H1 (cell line): ENCODE measurements at regions not wholly inside any gene's neighbourhood (a gene's known extent, or its start where the extent isn't known, plus 50 kb on each side); places are given as distances from the start of the nearest gene placed in this dataset.

Source experiments
- CTCF ChIA-PET: fragments of 300-600 bp; sonication (Branson Sonifier 250); formaldehyde crosslinking; loops from one replicate; lab custom pipeline; 2021; ENCODE audit not compliant: partially characterized antibody; lab: Charles Lee
- POLR2A ChIA-PET: fragments of 300-600 bp; sonication (Branson Sonifier 250); formaldehyde crosslinking; loops from one replicate; lab custom pipeline; 2021; ENCODE audit warnings: inconsistent platforms; ENCODE audit not compliant: partially characterized antibody; lab: Charles Lee
- DNase-seq, 2 experiments: peaks; one replicate each; pipeline versions ENCODE4 v3.0.0 to v3.0.0-alpha.2; 2010 to 2022; ENCODE audit warnings: low spot score in 2 of 2, low read depth in 1 of 2, mixed read lengths in 1 of 2
- FAIRE-seq: peaks from 2 replicates; lab custom pipeline; 2011; peaks lifted over from hg19 to GRCh38; lab: Jason Lieb, UNC
- H2AFZ ChIP-seq: 2 replicates; pipeline ENCODE4 v1.8.1; 2012; ENCODE audit warnings: low read length, inconsistent platforms
- H2AK5ac ChIP-seq: 2 replicates; pipeline ENCODE4 v1.6.1; 2013; ENCODE audit warnings: low read depth, low read length
- H2BK120ac ChIP-seq: replicated peaks from 2 replicates; pipeline ENCODE3; 2013; ENCODE audit warnings: low read depth, low read length, inconsistent platforms
- H2BK12ac ChIP-seq: 2 replicates; pipeline ENCODE4 v1.6.1; 2013; ENCODE audit warnings: low read depth, low read length
- H2BK15ac ChIP-seq: 2 replicates; pipeline ENCODE4 v1.6.1; 2013; ENCODE audit warnings: low read length
- H2BK20ac ChIP-seq: 2 replicates; pipeline ENCODE4 v1.6.1; 2013; ENCODE audit warnings: low read length
- H2BK5ac ChIP-seq: 2 replicates; pipeline ENCODE4 v1.6.1; 2013; ENCODE audit warnings: low read depth, low read length
- H3K14ac ChIP-seq: 2 replicates; pipeline ENCODE4 v1.6.1; 2013; ENCODE audit warnings: inconsistent platforms; ENCODE audit not compliant: insufficient read length
- H3K18ac ChIP-seq: 2 replicates; pipeline ENCODE4 v1.6.1; 2013; ENCODE audit warnings: low read length; ENCODE audit errors: extremely low read depth
- H3K23ac ChIP-seq: 2 replicates; pipeline ENCODE4 v1.6.1; 2013; ENCODE audit warnings: inconsistent platforms; ENCODE audit not compliant: insufficient read length
- H3K23me2 ChIP-seq: 2 replicates; pipeline ENCODE4 v1.6.1; 2013; ENCODE audit warnings: low read depth, low read length
- H3K27ac ChIP-seq: 2 replicates; pipeline ENCODE4 v1.6.1; 2011; ENCODE audit warnings: low read depth, low read length, inconsistent platforms
- H3K27me3 ChIP-seq, 4 experiments: replicated peaks in 1 of 4; 1 replicate in 1 of 4; 2 replicates in 3 of 4; pipeline versions ENCODE4 v1.6.1 to v1.8.1; 2011 to 2013; ENCODE audit warnings: low read length in 3 of 4, mild to moderate bottlenecking in 3 of 4, inconsistent platforms in 2 of 4, mixed read lengths in 2 of 4, moderate library complexity in 1 of 4; ENCODE audit not compliant: control insufficient read depth in 3 of 4, insufficient read depth in 3 of 4; ENCODE audit errors: extremely low read depth in 1 of 4
- H3K36me3 ChIP-seq, 4 experiments: 2 replicates each; pipeline versions ENCODE4 v1.6.1 to v1.8.1; 2011 to 2013; ENCODE audit warnings: mild to moderate bottlenecking in 4 of 4, low read length in 3 of 4, moderate library complexity in 2 of 4, control low read depth in 1 of 4, inconsistent platforms in 1 of 4; ENCODE audit not compliant: insufficient read depth in 4 of 4, control insufficient read depth in 2 of 4
- H3K4ac ChIP-seq: replicated peaks from 2 replicates; pipeline ENCODE3; 2013; ENCODE audit warnings: low read length, low read depth, mixed read lengths, inconsistent platforms; ENCODE audit not compliant: insufficient read length
- H3K4me1 ChIP-seq, 4 experiments: replicated peaks in 1 of 4; 1 replicate in 1 of 4; 2 replicates in 3 of 4; pipeline versions ENCODE4 v1.6.1 to v1.8.1; 2011 to 2013; ENCODE audit warnings: low read length in 3 of 4, inconsistent platforms in 2 of 4, mixed read lengths in 1 of 4; ENCODE audit not compliant: insufficient read depth in 4 of 4, control insufficient read depth in 3 of 4
- H3K4me2 ChIP-seq, 2 experiments: 2 replicates each; pipeline versions ENCODE4 v1.6.1 to v1.8.1; 2011 to 2013; ENCODE audit warnings: low read depth in 2 of 2, low read length in 2 of 2, control low read depth in 1 of 2, inconsistent platforms in 1 of 2, mild to moderate bottlenecking in 1 of 2; ENCODE audit not compliant: insufficient read depth in 1 of 2
- H3K4me3 ChIP-seq, 4 experiments: fragments of 200-600, 300-600 bp in 1 of 4; sonication (generic), shearing (Covaris generic), sonication (Bioruptor Twin) in 1 of 4; 2 replicates each; pipeline versions ENCODE4 v1.5.1 to v1.8.1; 2011 to 2016; ENCODE audit warnings: low read length in 4 of 4, low read depth in 3 of 4, control low read depth in 2 of 4, inconsistent platforms in 2 of 4, mild to moderate bottlenecking in 2 of 4, mixed read lengths in 1 of 4, moderate library complexity in 1 of 4; ENCODE audit not compliant: insufficient read depth in 2 of 4; ENCODE audit errors: extremely low read depth in 1 of 4
- H3K56ac ChIP-seq: replicated peaks from 2 replicates; pipeline ENCODE3; 2013; ENCODE audit warnings: low read depth, mild to moderate bottlenecking, mixed read lengths, low read length, inconsistent platforms; ENCODE audit not compliant: insufficient read length
- H3K79me1 ChIP-seq: 2 replicates; pipeline ENCODE4 v1.6.1; 2013; ENCODE audit warnings: low read depth, low read length, control low read depth
- H3K79me2 ChIP-seq, 2 experiments: 2 replicates each; pipeline versions ENCODE4 v1.6.1 to v1.8.1; 2012 to 2013; ENCODE audit warnings: low read length in 2 of 2, mild to moderate bottlenecking in 2 of 2, inconsistent platforms in 1 of 2; ENCODE audit not compliant: insufficient read depth in 2 of 2, control insufficient read depth in 1 of 2
- H3K9ac ChIP-seq, 4 experiments: replicated peaks in 1 of 4; 1 replicate in 1 of 4; 2 replicates in 3 of 4; pipeline versions ENCODE4 v1.6.1 to v1.8.1; 2011 to 2013; ENCODE audit warnings: low read depth in 3 of 4, low read length in 3 of 4, control low read depth in 2 of 4, mild to moderate bottlenecking in 2 of 4, moderate library complexity in 2 of 4, inconsistent platforms in 1 of 4; ENCODE audit errors: extremely low read depth in 1 of 4
- H3K9me3 ChIP-seq, 2 experiments: 2 replicates each; pipeline versions ENCODE4 v1.6.1 to v1.8.1; 2012 to 2013; ENCODE audit warnings: mild to moderate bottlenecking in 2 of 2, moderate library complexity in 2 of 2, control low read depth in 1 of 2, inconsistent platforms in 1 of 2, low read depth in 1 of 2, low read length in 1 of 2, mixed read lengths in 1 of 2; ENCODE audit not compliant: insufficient read depth in 2 of 2
- H4K20me1 ChIP-seq, 2 experiments: replicated peaks in 1 of 2; 2 replicates each; pipeline versions ENCODE3 to v1.8.1; 2011 to 2013; ENCODE audit warnings: inconsistent platforms in 2 of 2, low read length in 2 of 2, mild to moderate bottlenecking in 1 of 2; ENCODE audit not compliant: insufficient read depth in 2 of 2, control insufficient read depth in 1 of 2
- H4K5ac ChIP-seq: 2 replicates; pipeline ENCODE4 v1.6.1; 2013; ENCODE audit warnings: low read length, low read depth, mixed read lengths, inconsistent platforms; ENCODE audit not compliant: insufficient read length
- H4K8ac ChIP-seq: 2 replicates; pipeline ENCODE4 v1.8.0; 2013; ENCODE audit warnings: mild to moderate bottlenecking, moderate library complexity, low read length, inconsistent platforms; ENCODE audit not compliant: insufficient read depth; ENCODE audit errors: extremely low read depth
- H4K91ac ChIP-seq: replicated peaks from 2 replicates; pipeline ENCODE3; 2013; ENCODE audit warnings: low read length, mixed read lengths, inconsistent platforms; ENCODE audit not compliant: insufficient read length
- CEBPB ChIP-seq: IDR thresholded peaks from 2 replicates; pipeline ENCODE4 v1.6.1; 2012; ENCODE audit warnings: low read depth, low read length
- EP300 ChIP-seq, 2 experiments: IDR thresholded peaks; 1 replicate in 1 of 2; 2 replicates in 1 of 2; pipeline ENCODE4 v1.6.1; 2011 to 2012; ENCODE audit warnings: low read depth in 2 of 2, low read length in 2 of 2, mild to moderate bottlenecking in 2 of 2, borderline replicate concordance in 1 of 2, inconsistent platforms in 1 of 2, moderate library complexity in 1 of 2
- GABPA ChIP-seq: IDR thresholded peaks from 2 replicates; pipeline ENCODE4 v1.6.1; 2011; ENCODE audit warnings: mild to moderate bottlenecking, low read length, moderate library complexity, borderline replicate concordance; ENCODE audit not compliant: insufficient read depth
- KDM4A ChIP-seq: IDR thresholded peaks from one replicate; pipeline ENCODE4 v1.7.1; 2012; ENCODE audit warnings: low read depth, mild to moderate bottlenecking, moderate library complexity, low read length, inconsistent platforms; ENCODE audit not compliant: severe bottlenecking
- NRF1 ChIP-seq: IDR thresholded peaks from 2 replicates; pipeline ENCODE4 v1.6.1; 2011; ENCODE audit warnings: mild to moderate bottlenecking, low read depth, low read length, improper control_type of control experiment
- WGBS, 2 experiments: shearing (Covaris generic) in 1 of 2; methylation state at CpG; one replicate each; pipeline versions ENCODE4 v1.1.6 to v1.1.7; 2013 to 2015; ENCODE audit warnings: low lambda C conversion rate in 2 of 2, mixed read lengths in 2 of 2, inconsistent platforms in 1 of 2, low coverage in 1 of 2, missing lambda C conversion rate in 1 of 2; ENCODE audit not compliant: insufficient replicate concordance in 2 of 2, insufficient coverage in 1 of 2, insufficient read length in 1 of 2; ENCODE audit errors: extremely low coverage in 1 of 2, missing lambda C conversion rate in 1 of 2; 5-methylcytosine and 5-hydroxymethylcytosine counted together

- Histone ChIP-seq H2AFZ (no peak overlapping the region), H2BK15ac (no peak overlapping the region), H2AK5ac (no peak overlapping the region), H3K23me2 (no peaks in the 10 kb centered on the region), H4K20me1 (no peaks in the 10 kb centered on the region), H3K79me2 (no peaks in the 10 kb centered on the region), H2BK5ac (no peak overlapping the region), H2BK120ac (no peak overlapping the region), H3K9me3 (peaks cover 0 to 2% of the 10 kb centered on the region in 2 experiments; a peak in 1 of 4 replicates), H2BK20ac (no peak overlapping the region), H4K5ac (no peak overlapping the region), H3K56ac (no peak overlapping the region), H3K79me1 (no peaks in the 10 kb centered on the region), H3K27ac (no peak overlapping the region), H3K36me3 (no peaks in the 10 kb centered on the region; a peak in 1 of 8 replicates), H3K23ac (no peak overlapping the region), H4K91ac (no peak overlapping the region), H4K8ac (no peak overlapping the region), H3K18ac (no peak overlapping the region), H3K4ac (no peak overlapping the region), H3K4me3 (no peak overlapping the region)
- POLR2A ChIA-PET, result no interaction called here
- DNase-seq, result no peak
- 84% methylated on average over 4 of the region's 4 CpGs; no CpG with 5 or more reads in 1 of the 2 experiments for WGBS, 2 experiments
- TF ChIP-seq CEBPB, result no peak
- no peak for TF ChIP-seq GABPA
- no peak for TF ChIP-seq EP300 (IDR thresholded peaks at IDR 0.05; ENCODE audit: borderline replicate concordance in 1 of 2, low read depth in 2 of 2, low read length in 2 of 2)
- no peak for TF ChIP-seq NRF1
- TF ChIP-seq KDM4A, result no peak
- TF ChIP-seq, all 59 proteins: peak for 0
- Histone ChIP-seq H3K14ac (no peak overlapping the region), H3K27me3 (no peaks in the 10 kb centered on the region), H3K9ac (no peak overlapping the region), H3K4me2 (no peak overlapping the region), H2BK12ac (no peak overlapping the region), H3K4me1 (no peaks in the 10 kb centered on the region)
- no peak for FAIRE-seq
- CTCF ChIA-PET, result no interaction called here
Measured at GRCh38 chr4:79540143-79540542, 132.1 kb upstream of the GK2 start.
